SU-DHL-6 (cell line): ENCODE measurements at regions not wholly inside any gene's neighbourhood (a gene's known extent, or its start where the extent isn't known, plus 50 kb on each side); places are given as distances from the start of the nearest gene placed in this dataset.

ENCODE experiments used
- H2AFZ ChIP-seq: fragments of 200-600 bp; sonication (generic); 2 replicates; pipeline ENCODE4 v1.6.1; 2014; ENCODE audit warnings: low read depth, mild to moderate bottlenecking, moderate library complexity, mixed read lengths, antibody characterized with exemption, low read length; ENCODE audit not compliant: severe bottlenecking
- H3F3A ChIP-seq: fragments of 200-600 bp; shearing (Covaris generic); 2 replicates; pipeline ENCODE4 v1.6.0; 2016; ENCODE audit warnings: antibody characterized with exemption, mild to moderate bottlenecking; ENCODE audit not compliant: insufficient read depth
- H3K27ac ChIP-seq: fragments of 200-600 bp; sonication (generic); 2 replicates; pipeline ENCODE4 v1.5.1; 2016; ENCODE audit warnings: low read depth, mild to moderate bottlenecking, low read length, moderate library complexity, mixed read lengths
- H3K27me3 ChIP-seq: fragments of 200-600 bp; sonication (generic), shearing (Covaris generic); 2 replicates; pipeline ENCODE4 v1.6.0; 2014; ENCODE audit warnings: mild to moderate bottlenecking, low read length
- H3K36me3 ChIP-seq: fragments of 200-600 bp; sonication (generic); 2 replicates; pipeline ENCODE4 v1.6.1; 2014; ENCODE audit warnings: mild to moderate bottlenecking, low read length, mixed read lengths
- H3K4me2 ChIP-seq: fragments of 300-600, 200-600 bp; shearing (Covaris generic), sonication (generic); 2 replicates; pipeline ENCODE4 v1.6.0; 2014; ENCODE audit warnings: low read length, low read depth, mild to moderate bottlenecking; ENCODE audit not compliant: poor library complexity, severe bottlenecking
- H3K4me3 ChIP-seq: fragments of 200-600 bp; sonication (generic); 2 replicates; pipeline ENCODE4 v1.5.1; 2014; ENCODE audit warnings: antibody characterized with exemption, low read length, mild to moderate bottlenecking, mixed read lengths; ENCODE audit not compliant: insufficient read depth, poor library complexity, severe bottlenecking
- H3K79me2 ChIP-seq: fragments of 200-600 bp; sonication (generic); 2 replicates; pipeline ENCODE4 v1.6.1; 2014; ENCODE audit warnings: mild to moderate bottlenecking, low read length, moderate library complexity; ENCODE audit not compliant: insufficient read depth
- H3K9ac ChIP-seq: fragments of 200-600 bp; sonication (generic); 2 replicates; pipeline ENCODE4 v1.7.0; 2014; ENCODE audit warnings: mild to moderate bottlenecking, low read length
- H3K9me2 ChIP-seq: fragments of 200-600 bp; sonication (generic); replicated peaks from 2 replicates; pipeline ENCODE4 v1.6.1; 2014; ENCODE audit warnings: low read length; ENCODE audit not compliant: insufficient read depth
- H3K9me3 ChIP-seq: fragments of 200-600 bp; sonication (generic); 2 replicates; pipeline ENCODE4 v1.6.1; 2014; ENCODE audit warnings: low read length, mixed read lengths; ENCODE audit not compliant: insufficient read depth
- H4K20me1 ChIP-seq: fragments of 200-600 bp; sonication (generic); 2 replicates; pipeline ENCODE4 v1.6.1; 2014; ENCODE audit warnings: low read depth, mild to moderate bottlenecking, antibody characterized with exemption, low read length, moderate library complexity, mixed read lengths
- CTCF ChIP-seq: fragments of 200-600 bp; sonication (generic); IDR thresholded peaks from one replicate; pipeline ENCODE4 v1.5.1; 2017; ENCODE audit warnings: antibody characterized with exemption, mild to moderate bottlenecking, low read length, moderate library complexity; ENCODE audit not compliant: insufficient read depth, poor library complexity, severe bottlenecking
- EZH2phosphoT487 ChIP-seq: fragments of 200-600 bp; sonication (generic), shearing (Covaris generic); conservative IDR thresholded peaks from 2 replicates; pipeline ENCODE4 v1.6.1; 2018; ENCODE audit warnings: mild to moderate bottlenecking, antibody characterized with exemption, low read length, moderate library complexity, mixed read lengths

- no peaks in the 10 kb centered on the region for H3K79me2 ChIP-seq
- no peak overlapping the region for H3K27ac ChIP-seq
- H3K9me2 ChIP-seq, result no peaks in the 10 kb centered on the region
- no peaks in the 10 kb centered on the region for H3K9me3 ChIP-seq
- no peak overlapping the region for H3K4me2 ChIP-seq
- H3K27me3 ChIP-seq, result no peaks in the 10 kb centered on the region
- no peak overlapping the region for H2AFZ ChIP-seq
- no peaks in the 10 kb centered on the region for H3K36me3 ChIP-seq
- no peak overlapping the region for H3K9ac ChIP-seq
- no peaks in the 10 kb centered on the region for H4K20me1 ChIP-seq
- H3K4me3 ChIP-seq, result no peak overlapping the region
- no peaks in the 10 kb centered on the region for H3F3A ChIP-seq
- TF ChIP-seq EZH2phosphoT487, result no peak
- no peak for TF ChIP-seq CTCF
Measured at GRCh38 chr16:73337373-73338296, 289.7 kb upstream of the ZFHX3 start.

GRCh38 chr16:73329358-73330286, 281.7 kb upstream of the ZFHX3 start:
- Histone ChIP-seq H3K79me2 (no peaks in the 10 kb centered on the region), H3F3A (no peaks in the 10 kb centered on the region), H3K4me3 (no peak overlapping the region), H4K20me1 (no peaks in the 10 kb centered on the region), H3K9me3 (no peaks in the 10 kb centered on the region), H2AFZ (no peak overlapping the region), H3K4me2 (no peak overlapping the region), H3K27me3 (no peaks in the 10 kb centered on the region), H3K9ac (no peak overlapping the region), H3K36me3 (no peaks in the 10 kb centered on the region), H3K27ac (no peak overlapping the region), H3K9me2 (no peaks in the 10 kb centered on the region)
- TF ChIP-seq CTCF (no peak), EZH2phosphoT487 (no peak)

- no peak for TF ChIP-seq CTCF
- TF ChIP-seq EZH2phosphoT487, result no peak
- no peaks in the 10 kb centered on the region for H3F3A ChIP-seq
- no peak overlapping the region for H3K9ac ChIP-seq
- H3K9me2 ChIP-seq, result no peaks in the 10 kb centered on the region
- no peak overlapping the region for H2AFZ ChIP-seq
- H4K20me1 ChIP-seq, result no peaks in the 10 kb centered on the region
- H3K4me2 ChIP-seq, result no peak overlapping the region
- H3K27me3 ChIP-seq, result no peaks in the 10 kb centered on the region
- no peaks in the 10 kb centered on the region for H3K79me2 ChIP-seq
- no peak overlapping the region for H3K4me3 ChIP-seq
- no peaks in the 10 kb centered on the region for H3K36me3 ChIP-seq
- no peak overlapping the region for H3K27ac ChIP-seq
- no peaks in the 10 kb centered on the region for H3K9me3 ChIP-seq
Measured at GRCh38 chr16:73326770-73327470, 279.0 kb upstream of the ZFHX3 start.
